ENCODE measurements at regions not wholly inside any gene's neighbourhood (a gene's known extent, or its start where the extent isn't known, plus 50 kb on each side); places are given as distances from the start of the nearest gene placed in this dataset.

- H3K27ac ChIP-seq (ENCODE audit: insufficient read depth, low read length): no peak overlapping the region
Observed at GRCh38 chr3:30438126-30438525, 168.3 kb upstream of the TGFBR2 start.

DNA sequence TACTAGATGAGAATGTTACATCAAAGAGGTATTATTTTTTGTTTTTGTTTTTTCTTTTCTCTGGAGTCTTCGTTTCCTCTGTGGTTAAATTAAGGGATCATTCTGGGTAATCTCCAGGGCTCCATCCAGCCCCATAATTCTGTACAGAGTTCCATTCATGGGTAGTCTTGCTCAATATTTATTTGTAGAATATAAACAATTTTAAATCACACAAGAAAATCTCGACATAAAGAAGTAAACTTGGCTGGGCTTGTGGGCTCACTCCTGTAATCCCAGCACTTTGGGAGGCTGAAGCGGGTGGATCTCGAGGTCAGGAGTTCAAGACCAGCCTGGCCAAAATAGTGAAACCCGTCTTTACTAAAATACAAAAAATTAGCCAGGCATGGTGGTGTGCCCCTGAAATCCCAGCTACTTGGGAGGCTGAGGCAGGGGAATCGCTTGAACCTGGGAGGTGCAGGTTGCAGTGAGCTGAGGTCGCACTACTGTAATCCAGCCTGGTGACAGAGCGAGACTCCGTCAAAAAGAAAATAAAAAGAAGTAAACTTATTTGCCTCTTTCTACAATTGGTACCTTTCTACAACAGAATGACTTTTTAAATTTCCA lies 166.8 kb upstream of the TGFBR2 start:
- H3K9ac ChIP-seq (ENCODE audit: insufficient read depth, low read length): no peak overlapping the region
- no peaks in the 10 kb centered on the region for H3K9me3 ChIP-seq (ENCODE audit: control insufficient read depth, insufficient read depth, low read depth, low read length)
- no peak overlapping the region for H3K4me3 ChIP-seq (replicated peaks in 1 of 4; ENCODE audit: control extremely low read depth in 1 of 4, insufficient read depth in 1 of 4, low read depth in 3 of 4, low read length in 4 of 4)
- H2AFZ ChIP-seq (ENCODE audit: low read length): no peak overlapping the region
- H3K27me3 ChIP-seq (ENCODE audit: control insufficient read depth, insufficient read depth, low read length): no peaks in the 10 kb centered on the region
- peaks cover 5% of the 10 kb centered on the region for H3K4me1 ChIP-seq (ENCODE audit: control insufficient read depth, extremely low read depth, insufficient read depth, low read length)
- DNase-seq (ENCODE audit: low read depth in 2 of 2): peak in 1 of 2 donors; percentile 55
- no peak overlapping the region for H3K4me2 ChIP-seq (ENCODE audit: extremely low read depth, insufficient read depth, low read length)
- TF ChIP-seq EZH2 (IDR thresholded peaks at IDR 0.05; ENCODE audit: low read length, missing control alignments): no peak
- TF ChIP-seq CTCF (conservative IDR thresholded peaks at IDR 0.05 in 1 of 2, IDR thresholded peaks at IDR 0.05 in 1 of 2; ENCODE audit: low read depth in 1 of 2, low read length in 2 of 2): no peak
- no peaks in the 10 kb centered on the region for H4K20me1 ChIP-seq (ENCODE audit: control insufficient read depth, extremely low read depth, insufficient read depth, low read length)
- no peaks in the 10 kb centered on the region for H3K79me2 ChIP-seq (ENCODE audit: control insufficient read depth, insufficient read depth, low read length)
- H3K36me3 ChIP-seq (ENCODE audit: control insufficient read depth, insufficient read depth, low read length): no peaks in the 10 kb centered on the region
- no peak overlapping the region for H3K27ac ChIP-seq (ENCODE audit: insufficient read depth, low read length)

More at GRCh38 chr3:30438126-30438525, 168.3 kb upstream of the TGFBR2 start:
- no peak overlapping the region for H2AFZ ChIP-seq (ENCODE audit: low read length)
- H3K36me3 ChIP-seq (ENCODE audit: control insufficient read depth, insufficient read depth, low read length): no peaks in the 10 kb centered on the region
- H3K27me3 ChIP-seq (ENCODE audit: control insufficient read depth, insufficient read depth, low read length): no peaks in the 10 kb centered on the region
- H3K4me1 ChIP-seq (ENCODE audit: control insufficient read depth, extremely low read depth, insufficient read depth, low read length): peaks cover 5% of the 10 kb centered on the region
- no peaks in the 10 kb centered on the region for H3K79me2 ChIP-seq (ENCODE audit: control insufficient read depth, insufficient read depth, low read length)
- no peaks in the 10 kb centered on the region for H3K9me3 ChIP-seq (ENCODE audit: control insufficient read depth, insufficient read depth, low read depth, low read length)
- no peaks in the 10 kb centered on the region for H4K20me1 ChIP-seq (ENCODE audit: control insufficient read depth, extremely low read depth, insufficient read depth, low read length)
- no peak overlapping the region for H3K4me3 ChIP-seq (replicated peaks in 1 of 4; ENCODE audit: control extremely low read depth in 1 of 4, insufficient read depth in 1 of 4, low read depth in 3 of 4, low read length in 4 of 4)
- no peak overlapping the region for H3K9ac ChIP-seq (ENCODE audit: insufficient read depth, low read length)
- no peak overlapping the region for H3K4me2 ChIP-seq (ENCODE audit: extremely low read depth, insufficient read depth, low read length)
- DNase-seq (ENCODE audit: low read depth in 2 of 2): no peak
- TF ChIP-seq EZH2 (IDR thresholded peaks at IDR 0.05; ENCODE audit: low read length, missing control alignments) (no peak), CTCF (conservative IDR thresholded peaks at IDR 0.05 in 1 of 2, IDR thresholded peaks at IDR 0.05 in 1 of 2; ENCODE audit: low read depth in 1 of 2, low read length in 2 of 2) (no peak)

DNA sequence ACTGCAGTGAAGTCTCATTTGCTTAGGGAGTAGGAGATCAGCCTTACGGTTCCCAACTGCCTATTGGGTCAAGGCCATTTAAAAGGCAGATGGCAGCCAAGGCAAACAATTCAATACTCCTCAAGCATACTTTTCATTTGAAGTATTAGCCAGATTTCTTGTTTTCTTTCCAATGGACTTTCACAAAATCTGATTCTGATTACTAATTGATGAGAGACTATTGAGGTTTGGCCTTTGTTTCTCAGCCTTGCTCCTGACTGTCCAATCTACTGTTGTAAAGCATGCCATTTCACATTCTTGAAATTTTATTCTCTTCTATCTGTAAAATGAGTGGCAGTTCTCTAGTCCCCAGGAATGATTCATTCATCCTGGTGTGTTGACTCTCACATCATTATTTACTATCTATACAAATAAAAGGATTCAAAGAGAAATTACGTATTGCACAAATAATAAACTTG lies 166.2 kb upstream of the TGFBR2 start:
- peaks cover 5% of the 10 kb centered on the region for H3K4me1 ChIP-seq (ENCODE audit: control insufficient read depth, extremely low read depth, insufficient read depth, low read length)
- no peak overlapping the region for H3K4me3 ChIP-seq (replicated peaks in 1 of 4; ENCODE audit: control extremely low read depth in 1 of 4, insufficient read depth in 1 of 4, low read depth in 3 of 4, low read length in 4 of 4)
- H3K4me2 ChIP-seq (ENCODE audit: extremely low read depth, insufficient read depth, low read length): no peak overlapping the region
- no peaks in the 10 kb centered on the region for H3K27me3 ChIP-seq (ENCODE audit: control insufficient read depth, insufficient read depth, low read length)
- H3K36me3 ChIP-seq (ENCODE audit: control insufficient read depth, insufficient read depth, low read length): no peaks in the 10 kb centered on the region
- peak in 1 of 2 donors; percentile 80 for DNase-seq (ENCODE audit: low read depth in 2 of 2)
- H3K9me3 ChIP-seq (ENCODE audit: control insufficient read depth, insufficient read depth, low read depth, low read length): no peaks in the 10 kb centered on the region
- no peak overlapping the region for H3K27ac ChIP-seq (ENCODE audit: insufficient read depth, low read length)
- TF ChIP-seq CTCF (conservative IDR thresholded peaks at IDR 0.05 in 1 of 2, IDR thresholded peaks at IDR 0.05 in 1 of 2; ENCODE audit: low read depth in 1 of 2, low read length in 2 of 2) (no peak), EZH2 (IDR thresholded peaks at IDR 0.05; ENCODE audit: low read length, missing control alignments) (no peak)
- H3K79me2 ChIP-seq (ENCODE audit: control insufficient read depth, insufficient read depth, low read length): no peaks in the 10 kb centered on the region
- no peak overlapping the region for H3K9ac ChIP-seq (ENCODE audit: insufficient read depth, low read length)
- no peak overlapping the region for H2AFZ ChIP-seq (ENCODE audit: low read length)
- no peaks in the 10 kb centered on the region for H4K20me1 ChIP-seq (ENCODE audit: control insufficient read depth, extremely low read depth, insufficient read depth, low read length)

Data from fibroblast of lung (primary cell).